GM08714 (cell line): ENCODE measurements at regions not wholly inside any gene's neighbourhood (a gene's known extent, or its start where the extent isn't known, plus 50 kb on each side); places are given as distances from the start of the nearest gene placed in this dataset.
"Not testable (repeated sequence)": the region's sequence is repeated elsewhere in the genome, so short reads cannot be mapped to it uniquely, and the experiment has no call there.

Experiments used
- H3K4me3 ChIP-seq: fragments of 200-500 bp; sonication (Bioruptor generic); 2 replicates; pipeline ENCODE4 v1.5.1; 2014; ENCODE audit warnings: mild to moderate bottlenecking, low read length, inconsistent platforms
- ZNF274 ChIP-seq: IDR thresholded peaks from 2 replicates; pipeline ENCODE4 v1.6.1; 2012; ENCODE audit warnings: mild to moderate bottlenecking, low read depth, low read length

DNA sequence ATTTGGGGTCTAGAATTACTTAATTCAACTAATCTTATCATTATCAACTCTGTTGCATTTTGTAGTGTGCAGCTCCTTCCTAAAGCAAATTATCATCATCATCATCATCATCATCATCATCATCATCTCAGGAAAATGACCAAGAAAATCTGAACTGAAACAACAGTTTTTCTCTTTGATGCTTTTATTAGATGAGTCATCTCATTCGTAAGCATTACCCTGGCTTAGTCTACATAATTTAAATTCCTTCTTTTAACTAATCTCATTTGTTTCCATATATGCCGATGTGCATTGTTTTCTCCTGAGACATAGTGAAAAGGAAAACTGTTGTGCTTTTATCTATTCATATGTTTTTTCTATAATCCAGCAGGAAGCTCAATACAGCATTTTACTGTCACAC, 173.0 kb upstream of the PDE4D start:
- no peak overlapping the region for H3K4me3 ChIP-seq
- TF ChIP-seq ZNF274 = no peak

DNA sequence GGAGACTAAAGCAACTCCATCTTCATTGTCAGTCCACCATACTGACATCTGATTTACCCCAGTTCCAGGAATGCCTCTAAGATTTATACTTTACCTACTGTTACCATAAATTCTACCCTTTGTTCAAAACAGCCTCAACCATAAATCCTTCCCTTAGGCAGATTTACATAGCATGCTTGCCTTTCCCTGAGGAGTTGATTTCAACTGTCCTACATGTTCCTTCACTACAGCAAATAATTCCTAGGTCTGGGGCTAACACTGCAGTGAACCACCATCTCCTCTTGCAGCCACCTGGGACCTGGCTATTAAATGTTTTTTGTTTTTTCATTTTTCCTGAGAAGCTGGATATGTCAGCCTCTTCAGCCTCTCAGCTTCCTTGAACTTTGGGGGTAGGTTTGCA, 166.9 kb upstream of the PDE4D start:
- no peak for TF ChIP-seq ZNF274
- no peak overlapping the region for H3K4me3 ChIP-seq

DNA sequence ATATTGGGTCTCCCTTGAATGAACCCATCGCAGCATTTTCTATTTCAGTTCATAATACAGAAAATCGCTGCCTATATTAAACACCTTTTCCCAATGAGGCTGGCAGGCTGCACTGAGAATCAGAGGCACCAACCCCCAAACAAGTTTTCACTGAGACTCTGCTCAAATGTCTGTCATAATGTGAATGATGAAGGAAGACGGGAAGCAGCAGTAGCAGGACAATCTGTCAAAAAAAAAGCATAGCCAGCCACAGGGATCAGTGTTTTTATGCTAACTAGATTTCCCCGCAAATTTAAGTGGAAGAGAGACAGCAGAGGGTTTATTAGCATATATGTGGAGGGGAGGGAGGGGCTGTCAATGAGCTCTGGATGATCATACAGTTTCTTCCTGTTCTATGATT, 162.7 kb upstream of the PDE4D start:
- H3K4me3 ChIP-seq = no peak overlapping the region
- no peak for TF ChIP-seq ZNF274

DNA sequence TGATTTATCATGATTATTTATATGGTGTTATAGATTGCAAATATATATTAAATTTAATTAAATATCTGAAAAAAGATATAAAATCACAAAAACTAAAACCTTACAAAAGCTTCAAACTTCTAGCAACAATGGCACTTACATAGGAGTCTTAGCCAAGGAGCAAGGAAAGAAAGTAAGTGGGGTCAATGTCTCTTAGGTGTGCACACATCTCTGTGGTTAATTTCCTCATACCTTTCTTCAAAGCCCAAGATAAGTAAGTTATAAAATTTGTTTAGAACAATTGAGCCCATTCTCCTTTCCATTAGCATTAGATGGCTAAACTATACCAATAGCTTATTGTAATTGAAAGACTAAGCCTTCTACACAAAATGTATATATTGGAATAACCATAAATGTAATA, 161.6 kb upstream of the PDE4D start:
- TF ChIP-seq ZNF274 = no peak
- H3K4me3 ChIP-seq = no peak overlapping the region

DNA sequence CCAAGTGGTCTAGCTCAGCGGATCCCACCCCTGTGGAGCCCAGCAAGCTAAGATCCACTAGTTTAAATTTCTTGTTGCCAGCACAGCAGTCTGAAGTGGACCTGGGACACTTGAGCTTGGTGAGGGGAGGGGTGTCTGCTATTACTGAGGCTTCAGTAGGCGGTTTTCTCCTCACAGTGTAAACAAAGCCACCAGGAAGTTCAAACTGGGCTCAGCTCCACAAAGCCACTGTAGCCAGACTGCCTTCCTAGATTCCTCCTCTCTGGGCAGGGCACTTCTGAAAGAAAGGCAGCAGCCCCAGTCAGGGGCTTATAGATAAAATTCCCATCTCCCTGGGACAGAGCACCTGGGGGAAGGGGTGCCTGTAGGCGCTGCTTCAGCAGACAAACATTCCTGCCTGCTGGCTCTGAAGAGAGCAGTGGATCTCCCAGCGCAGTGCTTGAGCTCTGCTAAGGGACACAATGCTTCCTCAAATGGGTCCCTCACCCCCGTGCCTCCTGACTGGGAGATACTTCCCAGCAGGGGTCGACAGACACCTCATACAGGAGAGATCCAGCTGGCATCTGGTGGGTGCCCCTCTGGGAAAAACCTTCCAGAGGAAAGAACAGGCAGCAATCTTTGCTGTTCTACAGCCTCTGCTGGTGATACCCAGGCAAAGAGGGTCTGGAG, 148.6 kb upstream of the PDE4D start:
- H3K4me3 ChIP-seq = not testable (repeated sequence)

DNA sequence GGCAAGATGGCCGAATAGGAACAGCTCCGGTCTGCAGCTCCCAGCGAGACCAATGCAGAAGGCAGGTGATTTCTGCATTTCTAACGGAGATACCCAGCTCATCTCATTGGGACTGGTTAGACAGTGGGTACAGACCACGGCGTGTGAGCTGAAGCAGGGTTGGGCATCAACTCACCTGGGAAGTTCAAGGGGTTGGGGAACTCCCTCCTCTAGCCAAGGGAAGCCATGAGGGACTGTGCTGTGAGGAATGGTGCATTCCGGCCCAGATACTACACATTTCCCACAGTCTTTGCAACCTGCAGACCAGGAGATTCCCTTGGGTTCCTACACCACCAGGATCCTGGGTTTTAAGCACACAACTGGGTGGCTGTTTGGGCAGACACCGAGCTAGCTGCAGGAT, 148.0 kb upstream of the PDE4D start:
- H3K4me3 ChIP-seq = not testable (repeated sequence)

DNA sequence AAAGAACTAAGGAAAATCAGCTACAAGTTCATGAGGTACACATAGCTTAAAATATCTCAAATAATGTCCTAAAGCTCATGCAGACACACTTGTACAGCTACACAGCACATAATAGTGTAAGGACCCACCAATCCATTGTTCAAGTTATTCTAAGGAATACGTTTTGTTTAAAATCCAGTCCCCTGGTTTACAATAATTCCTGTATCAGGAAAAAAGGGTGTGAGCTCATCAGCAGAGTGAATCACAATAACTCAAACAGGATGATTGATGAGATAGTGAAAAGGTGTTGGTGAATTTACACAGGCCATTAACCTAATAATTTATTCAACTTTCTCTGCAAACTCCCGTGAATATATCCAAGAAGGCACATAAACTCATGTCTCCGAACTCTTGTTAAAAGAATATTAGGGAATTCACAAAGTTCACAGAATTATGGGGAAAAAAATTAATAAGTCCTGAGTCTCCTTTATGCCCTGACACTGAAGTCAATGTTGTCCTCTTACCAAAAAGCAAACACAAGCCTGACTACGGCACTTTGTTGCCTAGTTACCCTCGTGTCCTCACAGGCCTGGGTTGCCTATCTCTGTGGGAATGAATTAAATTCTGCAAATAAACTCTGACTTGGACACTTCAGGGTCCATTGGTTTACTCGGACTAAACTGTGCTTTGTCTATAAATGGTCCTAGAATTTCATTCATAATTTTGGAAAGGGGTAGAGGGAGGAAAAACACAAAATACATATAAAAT, 142.8 kb upstream of the PDE4D start:
- TF ChIP-seq ZNF274 = no peak

DNA sequence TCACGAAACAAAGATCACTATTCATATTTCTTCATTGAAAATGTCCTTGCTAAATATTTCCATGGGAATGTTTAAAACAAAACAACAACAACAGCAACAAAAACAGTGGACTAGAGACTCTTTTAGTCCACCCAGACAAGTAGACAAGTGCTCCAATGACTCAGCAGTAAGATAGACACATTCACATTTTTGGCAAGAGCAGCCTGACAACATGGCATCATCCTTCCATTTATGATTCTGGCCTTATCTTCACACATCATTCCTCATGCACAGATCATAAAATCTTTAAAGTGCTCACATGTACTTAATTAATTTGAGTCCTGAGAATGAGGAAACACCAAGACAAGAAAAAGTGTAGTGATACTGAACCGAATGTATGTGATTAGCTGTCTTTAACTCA, 132.6 kb upstream of the PDE4D start:
- no peak for TF ChIP-seq ZNF274
- H3K4me3 ChIP-seq = no peak overlapping the region

More for the DNA sequence above, 142.8 kb upstream of the PDE4D start:
- H3K4me3 ChIP-seq = no peak overlapping the region

DNA sequence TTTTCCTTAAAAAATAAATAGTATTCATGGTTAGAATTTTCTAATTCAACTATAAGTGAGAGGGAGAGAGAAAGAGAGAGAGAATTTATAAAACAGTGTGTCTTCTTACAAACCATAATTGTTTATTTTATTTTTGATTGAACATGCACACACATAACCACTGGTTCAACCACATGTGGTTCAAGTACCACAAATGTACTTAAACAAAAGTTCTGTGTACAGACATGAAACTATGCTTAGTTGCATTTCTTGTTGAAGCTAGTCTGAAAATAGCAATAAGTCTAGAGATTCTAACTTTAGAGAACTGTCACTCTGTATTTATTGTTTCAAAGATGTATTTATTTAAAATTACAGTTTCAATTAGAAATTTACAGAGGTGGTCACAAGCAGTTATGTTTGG, 130.6 kb upstream of the PDE4D start:
- H3K4me3 ChIP-seq = no peak overlapping the region
- no peak for TF ChIP-seq ZNF274

DNA sequence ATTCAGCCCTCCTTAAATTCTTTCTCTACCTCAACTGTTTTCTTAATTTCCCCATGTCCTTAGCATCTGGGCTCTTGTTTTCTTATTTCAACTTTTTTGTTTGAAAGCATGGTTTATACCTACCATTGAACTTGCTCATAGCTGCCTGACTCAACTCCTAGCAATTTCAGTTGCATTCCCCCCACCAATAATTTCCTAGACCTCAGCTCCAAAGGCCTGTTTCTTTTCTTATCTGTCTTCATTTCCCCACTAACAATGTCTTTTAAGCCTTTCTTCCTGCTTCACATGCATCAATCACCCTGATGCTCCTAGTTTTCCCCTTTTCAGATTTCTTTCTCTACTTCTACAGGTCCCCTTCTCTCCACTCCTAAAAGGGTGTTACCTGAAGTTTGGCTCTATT, 129.7 kb upstream of the PDE4D start:
- TF ChIP-seq ZNF274 = no peak
- no peak overlapping the region for H3K4me3 ChIP-seq

DNA sequence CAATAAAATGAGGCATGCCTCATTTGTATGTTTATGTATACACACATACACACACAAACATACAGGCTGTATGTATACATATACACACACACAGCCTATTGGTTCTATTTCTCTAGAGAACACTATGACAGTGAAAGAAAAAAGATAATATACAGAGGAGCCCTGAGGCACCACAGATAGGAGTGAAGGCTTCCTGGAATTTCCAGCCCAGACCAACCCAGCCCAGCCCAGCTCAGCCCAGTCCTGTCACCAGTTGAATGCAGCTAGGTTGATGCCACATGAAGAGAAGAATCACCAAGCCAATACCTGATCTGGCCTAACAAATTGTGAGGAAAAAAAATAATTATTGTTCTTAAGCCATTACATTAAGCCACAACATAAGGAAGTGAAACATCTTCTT, 126.9 kb upstream of the PDE4D start:
- no peak for TF ChIP-seq ZNF274

DNA sequence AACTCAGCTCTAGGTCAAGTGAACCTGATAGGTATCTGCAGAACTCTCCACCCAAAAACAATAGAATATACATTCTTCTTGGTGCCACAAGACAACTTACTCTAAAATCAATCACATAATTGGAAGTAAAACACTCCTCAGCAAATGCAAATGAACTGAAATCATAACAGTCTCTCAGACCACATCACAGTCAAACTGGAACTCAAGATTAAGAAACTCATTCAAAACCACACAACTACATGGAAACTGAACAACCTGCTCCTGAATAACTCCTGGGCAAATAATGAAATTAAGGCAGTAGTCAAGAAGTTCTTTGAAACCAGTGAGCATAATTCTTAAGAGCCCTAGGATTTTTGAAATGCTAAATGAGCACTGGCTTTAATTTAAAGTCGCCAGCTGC, 125.4 kb upstream of the PDE4D start:
- H3K4me3 ChIP-seq = not testable (repeated sequence)

More for the DNA sequence above, 126.9 kb upstream of the PDE4D start:
- no peak overlapping the region for H3K4me3 ChIP-seq

DNA sequence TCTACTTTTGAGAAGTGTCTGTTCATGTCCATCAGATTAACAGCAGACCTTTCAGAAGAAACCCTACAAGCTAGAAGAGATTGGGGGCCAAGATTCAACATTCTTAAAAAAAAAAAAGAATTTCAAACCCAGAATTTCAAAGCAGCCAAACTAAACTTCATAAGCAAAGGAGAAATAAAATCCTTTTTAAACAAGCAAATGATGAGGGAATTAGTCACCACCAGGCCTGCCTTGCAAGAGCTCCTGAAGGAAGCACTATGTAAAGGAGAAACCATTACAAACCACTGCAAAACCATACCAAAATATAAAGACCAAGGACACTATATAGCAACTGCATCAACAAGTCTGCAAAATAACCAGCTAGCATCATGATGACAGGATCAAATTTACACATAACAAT, 124.6 kb upstream of the PDE4D start:
- no peak for TF ChIP-seq ZNF274
- no peak overlapping the region for H3K4me3 ChIP-seq

DNA sequence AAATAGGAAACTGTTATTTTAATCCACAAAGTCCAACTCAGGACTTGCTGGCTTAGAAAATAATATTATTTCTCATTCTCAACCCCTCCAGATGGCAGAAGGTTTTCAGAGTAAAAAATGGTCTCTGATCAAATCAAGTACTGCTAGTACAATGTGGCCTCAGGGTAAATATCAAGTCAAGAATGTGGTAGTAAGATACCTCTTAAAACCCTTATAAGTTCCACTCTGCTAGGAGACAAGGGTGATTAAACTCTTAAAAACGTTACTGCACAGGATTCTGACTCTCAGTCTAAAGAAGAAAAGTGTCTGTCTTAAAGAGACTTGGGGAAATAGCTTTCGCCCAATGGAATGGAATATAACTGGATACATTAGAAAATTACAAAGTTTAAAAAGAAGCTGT, 120.8 kb upstream of the PDE4D start:
- no peak for TF ChIP-seq ZNF274
- H3K4me3 ChIP-seq = no peak overlapping the region

DNA sequence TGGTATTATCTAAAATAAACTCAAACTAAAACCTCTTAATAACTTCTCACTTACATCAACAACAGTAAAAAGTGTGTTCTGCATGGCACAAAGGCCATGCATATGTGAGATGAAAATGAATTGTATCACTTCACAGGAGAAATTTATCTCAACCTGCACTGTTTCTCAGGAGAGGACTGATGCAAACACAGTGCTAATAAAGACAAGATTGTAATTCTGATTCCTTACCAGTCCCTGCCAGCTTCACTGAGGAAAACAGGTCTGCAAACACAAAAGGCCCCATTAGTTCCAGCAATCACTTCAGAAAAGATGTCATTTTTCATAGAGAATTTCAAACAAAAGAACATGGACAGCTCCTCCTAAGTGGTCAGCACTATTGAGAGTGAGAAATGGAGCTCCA, 117.3 kb upstream of the PDE4D start:
- no peak for TF ChIP-seq ZNF274
- H3K4me3 ChIP-seq = no peak overlapping the region

DNA sequence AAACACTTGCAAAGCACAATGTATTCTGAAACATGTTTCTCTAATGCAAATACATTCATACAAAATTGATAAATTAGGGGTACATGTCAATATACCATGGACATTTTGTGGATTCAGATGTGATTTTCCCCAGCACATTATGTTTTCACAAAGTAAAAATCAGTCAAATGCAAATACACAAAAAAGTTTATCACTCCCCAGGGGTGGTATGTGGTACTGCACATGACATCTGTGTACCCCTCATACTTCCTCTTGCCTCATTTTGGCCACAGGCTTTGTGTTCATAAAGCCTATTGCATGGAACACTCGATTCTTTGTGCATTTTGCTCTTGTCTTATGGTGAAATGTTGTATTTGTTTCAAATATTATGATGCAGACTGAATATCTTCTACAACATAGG, 116.8 kb upstream of the PDE4D start:
- H3K4me3 ChIP-seq = no peak overlapping the region
- no peak for TF ChIP-seq ZNF274
